Right ventricle myocardium inferior (tissue), 1 donor: ENCODE measurements at regions not wholly inside any gene's neighbourhood (a gene's known extent, or its start where the extent isn't known, plus 50 kb on each side); places are given as distances from the start of the nearest gene placed in this dataset.

Experiments used
- ATAC-seq: fragments of 200-7000 bp; cut with Tn5 transposase; one replicate; pipeline ENCODE4 v1.9.1; 2020; ENCODE audit warnings: mild to moderate bottlenecking, moderate library complexity
- DNase-seq: peaks from one replicate; pipeline ENCODE4 v3.0.0; 2021; ENCODE audit errors: missing footprints
- intact Hi-C: fragments of 100-400 bp; cut with DNase I; formaldehyde crosslinking; loops from one replicate; pipeline ENCODE4 v1.11.0; 2022
- donor health status: DM: no; HTN: yes; CAD: no; lungs with severe emphysema.

- DNase-seq = no peak
Measured at GRCh38 chr20:40438161-40438830, 250.7 kb downstream of the MAFB start.

GRCh38 chr20:40436011-40436410 is 253.0 kb downstream of the MAFB start:
- DNase-seq (no peak), ATAC-seq (no peak)
- intact Hi-C loops = no loop called here

More at GRCh38 chr20:40438161-40438830, 250.7 kb downstream of the MAFB start:
- intact Hi-C loops = no loop called here
- no peak for ATAC-seq

GRCh38 chr20:40435146-40435895 is 253.7 kb downstream of the MAFB start:
- ATAC-seq (no peak), DNase-seq (no peak)
- intact Hi-C loops = no loop called here

GRCh38 chr20:40434122-40434521 is 254.9 kb downstream of the MAFB start:
- DNase-seq (no peak), ATAC-seq (no peak)
- intact Hi-C loops = no loop called here

GRCh38 chr20:40433341-40433861 is 255.6 kb downstream of the MAFB start:
- intact Hi-C loops = no loop called here
- ATAC-seq = peak; percentile 52
- DNase-seq = no peak

- intact Hi-C loops = no loop called here
- ATAC-seq (no peak), DNase-seq (no peak)
Measured at GRCh38 chr20:40431611-40432010, 257.4 kb downstream of the MAFB start.

- ATAC-seq = no peak
- intact Hi-C loops = no loop called here
- no peak for DNase-seq
Measured at GRCh38 chr20:40431112-40431511, 257.9 kb downstream of the MAFB start.

GRCh38 chr20:40427026-40427425 is 262.0 kb downstream of the MAFB start:
- intact Hi-C loops = no loop called here
- ATAC-seq = no peak
- DNase-seq = no peak

- intact Hi-C loops = no loop called here
- DNase-seq (no peak), ATAC-seq (no peak)
Measured at GRCh38 chr20:40424695-40425094, 264.3 kb downstream of the MAFB start.

- intact Hi-C loops = no loop called here
- DNase-seq (no peak), ATAC-seq (no peak)
Measured at GRCh38 chr20:40422656-40423055, 266.4 kb downstream of the MAFB start.

GRCh38 chr20:40416274-40416673 is 272.8 kb downstream of the MAFB start:
- no peak for ATAC-seq
- DNase-seq = no peak
- intact Hi-C loops = no loop called here

GRCh38 chr20:40414843-40415615 is 274.0 kb downstream of the MAFB start:
- ATAC-seq (no peak), DNase-seq (no peak)
- intact Hi-C loops = no loop called here

- intact Hi-C loops = no loop called here
- no peak for ATAC-seq
- no peak for DNase-seq
Measured at GRCh38 chr20:40410028-40410427, 279.0 kb downstream of the MAFB start.

- intact Hi-C loops = no loop called here
- ATAC-seq (no peak), DNase-seq (no peak)
Measured at GRCh38 chr20:40397467-40397866, 291.6 kb downstream of the MAFB start.

GRCh38 chr20:40393197-40394079 is 295.6 kb downstream of the MAFB start:
- DNase-seq (no peak), ATAC-seq (no peak)
- intact Hi-C loops = no loop called here

GRCh38 chr20:40390654-40391053 is 298.4 kb downstream of the MAFB start:
- no peak for DNase-seq
- intact Hi-C loops = no loop called here
- ATAC-seq = no peak

- intact Hi-C loops = no loop called here
- DNase-seq (no peak), ATAC-seq (no peak)
Measured at GRCh38 chr20:40370800-40371199, 318.2 kb downstream of the MAFB start.

GRCh38 chr20:40368876-40369275 is 320.2 kb downstream of the MAFB start:
- no peak for DNase-seq
- intact Hi-C loops = no loop called here
- ATAC-seq = no peak

GRCh38 chr20:40361916-40362315 is 327.1 kb downstream of the MAFB start:
- DNase-seq = no peak
- no peak for ATAC-seq
- intact Hi-C loops = no loop called here
